CD4-positive, alpha-beta T cell treated with Interleukin-6 at 100 ng/mL for 8 hours (primary cell): ENCODE measurements at regions not wholly inside any gene's neighbourhood (a gene's known extent, or its start where the extent isn't known, plus 50 kb on each side); places are given as distances from the start of the nearest gene placed in this dataset.

Source experiments
- DNase-seq: peaks from one replicate; pipeline ENCODE4 v3.0.0-alpha.2; 2020; ENCODE audit warnings: mixed read lengths, low spot score

GRCh38 chr6:33863723-33864440 is 60.1 kb upstream of the MLN start:
- DNase-seq = no peak

GRCh38 chr6:33863084-33863483 is 59.3 kb upstream of the MLN start:
- no peak for DNase-seq

GRCh38 chr6:33862536-33862935 is 58.7 kb upstream of the MLN start:
- DNase-seq = no peak

- no peak for DNase-seq
Observed at GRCh38 chr6:33861722-33862121, 57.9 kb upstream of the MLN start.

GRCh38 chr6:33860706-33861474 is 57.1 kb upstream of the MLN start:
- DNase-seq = peak; percentile 63

GRCh38 chr6:33860006-33860405 is 56.2 kb upstream of the MLN start:
- DNase-seq = no peak

- DNase-seq = no peak
Observed at GRCh38 chr6:33858804-33859505, 55.2 kb upstream of the MLN start.

- no peak for DNase-seq
Observed at GRCh38 chr6:33857932-33858475, 54.2 kb upstream of the MLN start.

- no peak for DNase-seq
Observed at GRCh38 chr6:33857093-33857931, 53.5 kb upstream of the MLN start.

GRCh38 chr6:33856655-33857054 is 52.9 kb upstream of the MLN start:
- DNase-seq = peak; percentile 77

- DNase-seq = no peak
Observed at GRCh38 chr6:33856031-33856590, 52.3 kb upstream of the MLN start.

- no peak for DNase-seq
Observed at GRCh38 chr6:33854572-33855030, 50.8 kb upstream of the MLN start.

GRCh38 chr6:33853736-33854135 is 49.9 kb upstream of the MLN start:
- DNase-seq = no peak
